HG02840 (cell line): ENCODE measurements at regions not wholly inside any gene's neighbourhood (a gene's known extent, or its start where the extent isn't known, plus 50 kb on each side); places are given as distances from the start of the nearest gene placed in this dataset.

Experiments
- ATAC-seq: cut with Tn5 transposase; IDR thresholded peaks from one replicate; pipeline ENCODE4 v1.9.1; 2021; ENCODE audit warnings: mild to moderate bottlenecking, moderate library complexity, moderate number of reproducible peaks; ENCODE audit not compliant: unreplicated experiment, low FRiP score

GRCh38 chr5:12480487-12480886 is 576.2 kb upstream of the CTNND2 start:
- ATAC-seq: no peak

GRCh38 chr5:12477554-12477953 is 573.3 kb upstream of the CTNND2 start:
- no peak for ATAC-seq

GRCh38 chr5:12467799-12468198 is 563.6 kb upstream of the CTNND2 start:
- no peak for ATAC-seq

GRCh38 chr5:12460493-12461261 is 556.4 kb upstream of the CTNND2 start:
- no peak for ATAC-seq

GRCh38 chr5:12459326-12459725 is 555.1 kb upstream of the CTNND2 start:
- no peak for ATAC-seq

- no peak for ATAC-seq
Observed at GRCh38 chr5:12419075-12419474, 514.8 kb upstream of the CTNND2 start.

- ATAC-seq: no peak
Observed at GRCh38 chr5:12413585-12413984, 509.3 kb upstream of the CTNND2 start.

GRCh38 chr5:12413075-12413474 is 508.8 kb upstream of the CTNND2 start:
- no peak for ATAC-seq

GRCh38 chr5:12399868-12400267 is 495.6 kb upstream of the CTNND2 start:
- ATAC-seq: no peak

- no peak for ATAC-seq
Observed at GRCh38 chr5:12392246-12392645, 488.0 kb upstream of the CTNND2 start.

GRCh38 chr5:12385095-12385494 is 480.8 kb upstream of the CTNND2 start:
- no peak for ATAC-seq

GRCh38 chr5:12384005-12384404 is 479.8 kb upstream of the CTNND2 start:
- no peak for ATAC-seq

- ATAC-seq: no peak
Observed at GRCh38 chr5:12367973-12368372, 463.7 kb upstream of the CTNND2 start.

GRCh38 chr5:12360218-12360617 is 456.0 kb upstream of the CTNND2 start:
- no peak for ATAC-seq

GRCh38 chr5:12358371-12359090 is 454.3 kb upstream of the CTNND2 start:
- no peak for ATAC-seq

- no peak for ATAC-seq
Observed at GRCh38 chr5:12357626-12358025, 453.4 kb upstream of the CTNND2 start.

- ATAC-seq: no peak
Observed at GRCh38 chr5:12354686-12355085, 450.4 kb upstream of the CTNND2 start.

GRCh38 chr5:12343558-12343957 is 439.3 kb upstream of the CTNND2 start:
- no peak for ATAC-seq

GRCh38 chr5:12335938-12336337 is 431.7 kb upstream of the CTNND2 start:
- no peak for ATAC-seq

GRCh38 chr5:12332480-12332879 is 428.2 kb upstream of the CTNND2 start:
- no peak for ATAC-seq

- no peak for ATAC-seq
Observed at GRCh38 chr5:12330993-12331588, 426.8 kb upstream of the CTNND2 start.

- no peak for ATAC-seq
Observed at GRCh38 chr5:12330381-12330780, 426.1 kb upstream of the CTNND2 start.
